UCSD-AML1 (cell line): ENCODE measurements at regions not wholly inside any gene's neighbourhood (a gene's known extent, or its start where the extent isn't known, plus 50 kb on each side); places are given as distances from the start of the nearest gene placed in this dataset.
"Not testable (repeated sequence)": the region's sequence is repeated elsewhere in the genome, so short reads cannot be mapped to it uniquely, and the experiment has no call there.

Experiments used
- DNase-seq: peaks from one replicate; lab custom pipeline; 2025; ENCODE audit not compliant: unreplicated experiment; lab: John Stamatoyannopoulos, UW

GRCh38 chr16:16928532-16929109 is 542.1 kb downstream of the XYLT1 start:
- no peak for DNase-seq

- DNase-seq = no peak
Measured at GRCh38 chr16:16930309-16931000, 540.3 kb downstream of the XYLT1 start.

- no peak for DNase-seq
Measured at GRCh38 chr16:16933861-16934260, 536.9 kb downstream of the XYLT1 start.

GRCh38 chr16:16934660-16935059 is 536.1 kb downstream of the XYLT1 start:
- DNase-seq = no peak

GRCh38 chr16:16935909-16936308 is 534.9 kb downstream of the XYLT1 start:
- not testable (repeated sequence) for DNase-seq

- DNase-seq = no peak
Measured at GRCh38 chr16:16937576-16937975, 533.2 kb downstream of the XYLT1 start.

GRCh38 chr16:16938009-16938408 is 532.8 kb downstream of the XYLT1 start:
- DNase-seq = no peak

GRCh38 chr16:16938980-16939379 is 531.8 kb downstream of the XYLT1 start:
- DNase-seq = no peak

- no peak for DNase-seq
Measured at GRCh38 chr16:16940351-16940750, 530.4 kb downstream of the XYLT1 start.

- DNase-seq = not testable (repeated sequence)
Measured at GRCh38 chr16:16942849-16943248, 527.9 kb downstream of the XYLT1 start.

- DNase-seq = no peak
Measured at GRCh38 chr16:16945207-16945606, 525.6 kb downstream of the XYLT1 start.

- no peak for DNase-seq
Measured at GRCh38 chr16:16956376-16956775, 514.4 kb downstream of the XYLT1 start.

GRCh38 chr16:16960785-16961184 is 510.0 kb downstream of the XYLT1 start:
- no peak for DNase-seq

GRCh38 chr16:16966439-16966838 is 504.3 kb downstream of the XYLT1 start:
- DNase-seq = no peak

- no peak for DNase-seq
Measured at GRCh38 chr16:16971042-16971441, 499.7 kb downstream of the XYLT1 start.

GRCh38 chr16:16972831-16973230 is 497.9 kb downstream of the XYLT1 start:
- no peak for DNase-seq

GRCh38 chr16:16973707-16974591 is 496.8 kb downstream of the XYLT1 start:
- no peak for DNase-seq

GRCh38 chr16:16982614-16983013 is 488.1 kb downstream of the XYLT1 start:
- DNase-seq = no peak

- no peak for DNase-seq
Measured at GRCh38 chr16:16983582-16983981, 487.2 kb downstream of the XYLT1 start.

- not testable (repeated sequence) for DNase-seq
Measured at GRCh38 chr16:16984091-16984490, 486.7 kb downstream of the XYLT1 start.

- DNase-seq = no peak
Measured at GRCh38 chr16:16985707-16986106, 485.1 kb downstream of the XYLT1 start.

- DNase-seq = no peak
Measured at GRCh38 chr16:16988963-16989362, 481.8 kb downstream of the XYLT1 start.
